ENCODE measurements at regions not wholly inside any gene's neighbourhood (a gene's known extent, or its start where the extent isn't known, plus 50 kb on each side); places are given as distances from the start of the nearest gene placed in this dataset.

DNA sequence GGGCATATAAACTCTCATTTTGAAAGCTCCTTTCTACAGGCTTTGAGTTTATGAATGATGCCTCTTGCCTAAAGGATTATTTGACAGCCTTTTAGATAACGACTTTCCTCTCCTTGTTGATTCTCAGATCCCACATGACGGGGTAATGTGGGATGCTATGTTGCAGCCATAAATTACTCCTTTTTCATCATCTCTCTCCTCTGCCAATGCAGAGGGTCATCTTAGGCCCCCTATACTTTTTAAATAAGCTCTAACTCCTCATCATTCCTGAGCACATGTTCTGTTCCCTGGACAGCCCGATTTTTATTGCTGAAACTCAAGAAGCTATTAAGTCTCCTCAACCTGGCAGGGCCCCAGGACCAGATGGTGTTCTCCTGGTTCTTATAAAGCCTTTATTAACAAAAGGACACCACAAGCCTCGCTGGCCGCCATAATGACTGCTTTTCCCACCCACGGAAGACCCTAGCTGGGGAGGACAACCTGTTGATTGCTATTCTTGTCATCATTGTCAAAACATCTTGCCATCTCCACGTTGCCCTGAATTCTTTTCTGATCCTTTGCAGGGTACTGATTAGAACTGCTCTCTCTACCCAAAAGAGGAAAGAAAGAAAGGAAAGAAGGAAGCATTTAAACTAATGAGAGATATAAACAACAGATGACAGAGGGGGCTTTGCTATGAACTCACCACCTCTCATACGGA, 150.7 kb downstream of the DHX15 start:
- Histone ChIP-seq H3K9me3 (no peaks in the 10 kb centered on the region), H3K27ac (no peak overlapping the region), H3K27me3 (replicated peaks; ENCODE audit: insufficient read depth) (no peaks in the 10 kb centered on the region), H3K4me1 (ENCODE audit: control insufficient read depth in 1 of 2, low read depth in 2 of 2) (no peaks in the 10 kb centered on the region), H3K4me3 (no peak overlapping the region), H3K36me3 (no peaks in the 10 kb centered on the region)
- ATAC-seq (ENCODE audit: insufficient number of reproducible peaks, low FRiP score, low read depth) (no peak), DNase-seq (ENCODE audit: low spot score) (no peak)
- TF ChIP-seq, protein P1, sequence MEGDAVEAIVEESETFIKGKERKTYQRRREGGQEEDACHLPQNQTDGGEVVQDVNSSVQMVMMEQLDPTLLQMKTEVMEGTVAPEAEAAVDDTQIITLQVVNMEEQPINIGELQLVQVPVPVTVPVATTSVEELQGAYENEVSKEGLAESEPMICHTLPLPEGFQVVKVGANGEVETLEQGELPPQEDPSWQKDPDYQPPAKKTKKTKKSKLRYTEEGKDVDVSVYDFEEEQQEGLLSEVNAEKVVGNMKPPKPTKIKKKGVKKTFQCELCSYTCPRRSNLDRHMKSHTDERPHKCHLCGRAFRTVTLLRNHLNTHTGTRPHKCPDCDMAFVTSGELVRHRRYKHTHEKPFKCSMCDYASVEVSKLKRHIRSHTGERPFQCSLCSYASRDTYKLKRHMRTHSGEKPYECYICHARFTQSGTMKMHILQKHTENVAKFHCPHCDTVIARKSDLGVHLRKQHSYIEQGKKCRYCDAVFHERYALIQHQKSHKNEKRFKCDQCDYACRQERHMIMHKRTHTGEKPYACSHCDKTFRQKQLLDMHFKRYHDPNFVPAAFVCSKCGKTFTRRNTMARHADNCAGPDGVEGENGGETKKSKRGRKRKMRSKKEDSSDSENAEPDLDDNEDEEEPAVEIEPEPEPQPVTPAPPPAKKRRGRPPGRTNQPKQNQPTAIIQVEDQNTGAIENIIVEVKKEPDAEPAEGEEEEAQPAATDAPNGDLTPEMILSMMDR (IDR thresholded peaks at IDR 0.05) = no peak

DNA sequence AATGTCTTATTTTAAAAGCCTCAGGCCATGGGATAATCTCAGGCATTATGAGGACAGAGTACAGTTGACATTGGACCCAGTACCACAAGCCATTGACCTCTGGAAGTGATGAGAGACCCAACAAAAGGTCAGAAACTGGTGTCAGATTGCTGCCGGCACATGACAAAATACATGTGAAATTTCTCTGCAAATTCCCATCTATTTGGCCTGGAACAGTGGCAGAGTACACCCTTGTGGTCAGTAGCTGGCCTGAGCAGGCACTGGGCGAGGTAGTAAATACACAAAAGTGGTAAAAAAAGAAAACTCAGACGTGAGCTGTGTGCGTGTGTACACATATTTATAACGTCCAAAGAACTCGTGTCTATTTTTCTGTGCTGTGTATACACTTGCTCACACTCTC, 155.5 kb downstream of the DHX15 start:
- Histone ChIP-seq H3K9me3 (no peaks in the 10 kb centered on the region), H3K36me3 (no peaks in the 10 kb centered on the region), H3K27me3 (replicated peaks; ENCODE audit: insufficient read depth) (no peaks in the 10 kb centered on the region), H3K4me1 (ENCODE audit: control insufficient read depth in 1 of 2, low read depth in 2 of 2) (no peaks in the 10 kb centered on the region), H3K4me3 (no peak overlapping the region), H3K27ac (no peak overlapping the region)
- ATAC-seq (ENCODE audit: insufficient number of reproducible peaks, low FRiP score, low read depth) = no peak
- TF ChIP-seq, protein P1 (IDR thresholded peaks at IDR 0.05) = no peak
- no peak for DNase-seq (ENCODE audit: low spot score)

DNA sequence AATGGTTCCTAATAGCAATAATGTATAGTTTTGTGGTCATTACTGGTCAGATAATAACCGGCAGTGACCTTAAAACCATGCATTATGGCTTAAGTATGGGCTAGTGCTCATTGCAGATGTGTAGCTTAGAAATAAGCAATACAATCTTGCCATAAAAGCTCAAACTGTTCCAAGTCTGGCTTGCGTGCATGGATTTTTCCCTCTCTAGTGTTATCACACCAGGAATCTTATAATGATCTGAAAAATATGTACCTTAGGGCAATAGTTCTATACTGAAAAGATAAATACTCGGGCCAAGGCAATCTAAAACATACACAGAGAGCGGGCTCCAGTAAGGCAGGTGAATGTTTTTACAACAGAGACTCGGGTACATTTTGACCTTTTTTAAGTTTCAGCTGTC, 157.8 kb downstream of the DHX15 start:
- no peak overlapping the region for H3K4me3 ChIP-seq

DNA sequence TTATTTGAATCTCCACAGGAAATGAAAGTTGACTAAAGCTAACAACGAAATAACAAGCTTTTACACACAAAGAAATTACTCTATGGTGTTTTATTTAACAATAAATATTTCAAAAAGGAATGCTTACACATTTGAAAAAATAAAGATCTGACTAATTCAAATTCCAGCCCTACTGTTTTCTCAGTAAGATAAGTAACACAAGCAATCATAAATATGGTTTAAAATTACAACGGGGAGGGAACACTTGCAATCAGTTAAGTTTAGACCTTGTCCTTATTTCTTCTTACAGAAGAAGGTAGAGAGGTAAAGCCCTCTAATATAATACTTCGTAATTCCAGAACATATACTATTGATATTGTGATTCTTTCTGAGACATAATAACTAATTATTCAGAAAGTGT, 158.5 kb downstream of the DHX15 start:
- Histone ChIP-seq H3K27me3 (replicated peaks; ENCODE audit: insufficient read depth) (no peaks in the 10 kb centered on the region), H3K4me1 (ENCODE audit: control insufficient read depth in 1 of 2, low read depth in 2 of 2) (no peaks in the 10 kb centered on the region), H3K9me3 (no peaks in the 10 kb centered on the region), H3K4me3 (no peak overlapping the region), H3K36me3 (no peaks in the 10 kb centered on the region), H3K27ac (no peak overlapping the region)
- ATAC-seq (ENCODE audit: insufficient number of reproducible peaks, low FRiP score, low read depth) (no peak), DNase-seq (ENCODE audit: low spot score) (no peak)
- TF ChIP-seq, protein P1 (IDR thresholded peaks at IDR 0.05) = no peak

More for the DNA sequence above, 157.8 kb downstream of the DHX15 start:
- TF ChIP-seq, protein P1 (IDR thresholded peaks at IDR 0.05) = no peak
- DNase-seq (ENCODE audit: low spot score) (no peak), ATAC-seq (ENCODE audit: insufficient number of reproducible peaks, low FRiP score, low read depth) (no peak)
- no peaks in the 10 kb centered on the region for H3K27me3 ChIP-seq (replicated peaks; ENCODE audit: insufficient read depth)
- no peaks in the 10 kb centered on the region for H3K36me3 ChIP-seq
- H3K4me1 ChIP-seq (ENCODE audit: control insufficient read depth in 1 of 2, low read depth in 2 of 2) = no peaks in the 10 kb centered on the region
- H3K9me3 ChIP-seq = no peaks in the 10 kb centered on the region
- H3K27ac ChIP-seq = no peak overlapping the region

DNA sequence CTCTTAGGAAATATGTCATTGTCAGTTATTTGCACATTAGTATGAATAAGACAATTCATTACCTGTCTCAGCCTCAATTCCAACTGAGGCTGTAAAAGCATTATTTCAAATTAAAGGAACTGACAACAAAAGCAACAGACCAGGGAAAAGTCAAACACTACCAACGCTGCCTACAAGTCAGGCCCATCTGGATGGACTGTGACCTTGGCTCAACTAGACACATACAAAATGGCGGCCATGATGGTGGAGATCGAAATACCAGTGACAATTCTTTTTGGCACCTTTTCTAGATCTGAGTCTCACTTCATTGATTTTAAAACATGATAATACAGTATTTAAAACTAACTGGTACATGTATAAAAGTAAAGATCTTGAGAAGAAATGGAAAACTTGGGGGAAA, 160.7 kb downstream of the DHX15 start:
- ATAC-seq (ENCODE audit: insufficient number of reproducible peaks, low FRiP score, low read depth) (no peak), DNase-seq (ENCODE audit: low spot score) (no peak)
- H3K27me3 ChIP-seq (replicated peaks; ENCODE audit: insufficient read depth) = no peaks in the 10 kb centered on the region
- H3K4me3 ChIP-seq = no peak overlapping the region
- TF ChIP-seq, protein P1 (IDR thresholded peaks at IDR 0.05) = no peak
- no peaks in the 10 kb centered on the region for H3K36me3 ChIP-seq
- no peak overlapping the region for H3K27ac ChIP-seq
- no peaks in the 10 kb centered on the region for H3K4me1 ChIP-seq (ENCODE audit: control insufficient read depth in 1 of 2, low read depth in 2 of 2)
- H3K9me3 ChIP-seq = no peaks in the 10 kb centered on the region

All from thoracic aorta (tissue), 2 donors.